Retinal pigment epithelial cell (primary cell): ENCODE measurements at regions not wholly inside any gene's neighbourhood (a gene's known extent, or its start where the extent isn't known, plus 50 kb on each side); places are given as distances from the start of the nearest gene placed in this dataset.

Experiments
- DNase-seq: peaks from one replicate; pipeline ENCODE4 v3.0.0-alpha.2; 2010; ENCODE audit warnings: low read depth
- H3K4me3 ChIP-seq: 2 replicates; pipeline ENCODE4 v1.5.1; 2011; ENCODE audit warnings: mild to moderate bottlenecking, low read length, control low read depth, moderate library complexity
- CTCF ChIP-seq: conservative IDR thresholded peaks from 2 replicates; pipeline ENCODE4 v1.5.1; 2011; ENCODE audit warnings: low read depth, low read length, control low read depth, inconsistent platforms

- no peak for TF ChIP-seq CTCF
- DNase-seq: no peak
- H3K4me3 ChIP-seq: no peak overlapping the region
Observed at GRCh38 chr1:29651246-29651645, 414.9 kb downstream of the PTPRU start.

- no peak for DNase-seq
- no peak for TF ChIP-seq CTCF
- H3K4me3 ChIP-seq: no peak overlapping the region
Observed at GRCh38 chr1:29650476-29650875, 414.2 kb downstream of the PTPRU start.

GRCh38 chr1:29650041-29650400 is 413.7 kb downstream of the PTPRU start:
- no peak overlapping the region for H3K4me3 ChIP-seq
- no peak for TF ChIP-seq CTCF
- DNase-seq: no peak

- no peak for DNase-seq
- H3K4me3 ChIP-seq: no peak overlapping the region
- no peak for TF ChIP-seq CTCF
Observed at GRCh38 chr1:29649189-29650040, 413.1 kb downstream of the PTPRU start.

- no peak for TF ChIP-seq CTCF
- H3K4me3 ChIP-seq: no peak overlapping the region
- DNase-seq: no peak
Observed at GRCh38 chr1:29648798-29649188, 412.5 kb downstream of the PTPRU start.

GRCh38 chr1:29648026-29648425 is 411.7 kb downstream of the PTPRU start:
- DNase-seq: no peak
- H3K4me3 ChIP-seq: no peak overlapping the region
- no peak for TF ChIP-seq CTCF

- no peak overlapping the region for H3K4me3 ChIP-seq
- no peak for TF ChIP-seq CTCF
- no peak for DNase-seq
Observed at GRCh38 chr1:29647581-29647980, 411.3 kb downstream of the PTPRU start.
